WTC11 (cell line): ENCODE measurements at regions not wholly inside any gene's neighbourhood (a gene's known extent, or its start where the extent isn't known, plus 50 kb on each side); places are given as distances from the start of the nearest gene placed in this dataset.

Source experiments
- ATAC-seq: fragments of 200-7000 bp; cut with Tn5 transposase; 2 replicates; pipeline ENCODE4 v1.10.0; 2021; ENCODE audit warnings: mild to moderate bottlenecking, moderate library complexity
- CTCF ChIA-PET: fragments of 300-600 bp; sonication (Branson Sonifier 250); formaldehyde crosslinking; loops from one replicate; lab custom pipeline; 2021; ENCODE audit warnings: antibody characterized with exemption; lab: Charles Lee
- POLR2A ChIA-PET: fragments of 350-600 bp; sonication (Branson Sonifier 250); formaldehyde crosslinking; loops from one replicate; lab custom pipeline; 2021; ENCODE audit warnings: antibody characterized with exemption; lab: Charles Lee
- DNase-seq: peaks from one replicate; pipeline ENCODE4 v3.0.0; 2021; ENCODE audit warnings: low spot score
- H3K27ac Mint-ChIP-seq: 2 replicates; pipeline ENCODE4 v1.8.0; 2021; ENCODE audit warnings: mixed read lengths
- H3K27me3 Mint-ChIP-seq: 2 replicates; pipeline ENCODE4 v1.8.0; 2021; ENCODE audit warnings: low read depth, mild to moderate bottlenecking, moderate library complexity, mixed read lengths
- H3K36me3 Mint-ChIP-seq: 2 replicates; pipeline ENCODE4 v1.8.0; 2021; ENCODE audit warnings: mixed read lengths
- H3K4me1 Mint-ChIP-seq: 2 replicates; pipeline ENCODE4 v1.8.0; 2022; ENCODE audit warnings: mixed read lengths
- H3K4me3 Mint-ChIP-seq: 2 replicates; pipeline ENCODE4 v1.8.0; 2021; ENCODE audit warnings: mild to moderate bottlenecking, moderate library complexity, mixed read lengths
- H3K9me3 Mint-ChIP-seq: 2 replicates; pipeline ENCODE4 v1.8.0; 2021; ENCODE audit warnings: mixed read lengths
- ARID4B ChIP-seq: sonication (generic); formaldehyde crosslinking; IDR thresholded peaks from 2 replicates; pipeline ENCODE4 v1.8.0; 2023; ENCODE audit warnings: missing genetic modification reagents, mild to moderate bottlenecking, borderline replicate concordance
- ATF3 ChIP-seq: sonication (generic); formaldehyde crosslinking; conservative IDR thresholded peaks from 2 replicates; pipeline ENCODE4 v1.8.1; 2022; ENCODE audit warnings: mild to moderate bottlenecking, missing genetic modification reagents
- CBFB ChIP-seq: sonication (generic); formaldehyde crosslinking; IDR thresholded peaks from 2 replicates; pipeline ENCODE4 v1.8.1; 2022; ENCODE audit warnings: mild to moderate bottlenecking, low read depth, missing genetic modification reagents
- CREM ChIP-seq: sonication (generic); formaldehyde crosslinking; IDR thresholded peaks from 2 replicates; pipeline ENCODE4 v1.8.1; 2022; ENCODE audit warnings: mild to moderate bottlenecking, missing genetic modification reagents, moderate library complexity
- ELF4 ChIP-seq: sonication (generic); formaldehyde crosslinking; IDR thresholded peaks from 2 replicates; pipeline ENCODE4 v1.8.1; 2022; ENCODE audit warnings: low read depth, mild to moderate bottlenecking, moderate library complexity, missing genetic modification reagents
- ESRRA ChIP-seq: sonication (generic); formaldehyde crosslinking; IDR thresholded peaks from 2 replicates; pipeline ENCODE4 v1.8.1; 2022; ENCODE audit warnings: mild to moderate bottlenecking, missing genetic modification reagents, borderline replicate concordance
- FOXP4 ChIP-seq: sonication (generic); formaldehyde crosslinking; IDR thresholded peaks from 2 replicates; pipeline ENCODE4 v1.8.0; 2022; ENCODE audit warnings: mild to moderate bottlenecking, missing genetic modification reagents
- GABPB1 ChIP-seq: sonication (generic); formaldehyde crosslinking; IDR thresholded peaks from 2 replicates; pipeline ENCODE4 v1.8.1; 2023; ENCODE audit warnings: mild to moderate bottlenecking, missing genetic modification reagents
- NFYB ChIP-seq: sonication (generic); formaldehyde crosslinking; conservative IDR thresholded peaks from 2 replicates; pipeline ENCODE4 v1.8.0; 2022; ENCODE audit warnings: low read depth, missing genetic modification reagents
- PRDM15 ChIP-seq: sonication (generic); formaldehyde crosslinking; IDR thresholded peaks from 2 replicates; pipeline ENCODE4 v1.8.0; 2022; ENCODE audit warnings: missing genetic modification reagents
- RELA ChIP-seq: sonication (generic); formaldehyde crosslinking; IDR thresholded peaks from 2 replicates; pipeline ENCODE4 v1.8.1; 2022; ENCODE audit warnings: missing genetic modification reagents, mild to moderate bottlenecking, borderline replicate concordance
- STAT6 ChIP-seq: sonication (generic); formaldehyde crosslinking; conservative IDR thresholded peaks from 2 replicates; pipeline ENCODE4 v1.8.1; 2023; ENCODE audit warnings: mild to moderate bottlenecking, low read depth, missing genetic modification reagents, moderate library complexity
- ZNF232 ChIP-seq: sonication (generic); formaldehyde crosslinking; IDR thresholded peaks from 2 replicates; pipeline ENCODE4 v1.8.0; 2022; ENCODE audit warnings: mild to moderate bottlenecking, missing genetic modification reagents
- ZNF263 ChIP-seq: sonication (generic); formaldehyde crosslinking; IDR thresholded peaks from 2 replicates; pipeline ENCODE4 v1.8.1; 2022; ENCODE audit warnings: low read depth, mild to moderate bottlenecking, moderate library complexity, missing genetic modification reagents
- ZNF416 ChIP-seq: fragments of 250-450 bp; sonication (Bioruptor Pico); IDR thresholded peaks from 2 replicates; pipeline ENCODE4 v1.9.0; 2021; ENCODE audit warnings: mild to moderate bottlenecking, inconsistent platforms

- DNase-seq (no peak), ATAC-seq (no peak)
- Mint-ChIP-seq H3K36me3 (peaks cover 4% of the 10 kb centered on the region), H3K4me3 (no peak overlapping the region), H3K27me3 (peaks cover 3% of the 10 kb centered on the region; the same call in 1 of the 2 replicates), H3K4me1 (peaks cover 12% of the 10 kb centered on the region), H3K9me3 (peaks cover 11% of the 10 kb centered on the region), H3K27ac (peak overlapping the region; percentile 53; the same call in 1 of the 2 replicates)
- TF ChIP-seq ZNF263 (no peak), PRDM15 (no peak), RELA (no peak), FOXP4 (CRISPR knock-in tag) (no peak), ZNF232 (CRISPR knock-in tag) (no peak), CREM (CRISPR knock-in tag) (no peak), ESRRA (CRISPR knock-in tag) (no peak), STAT6 (CRISPR knock-in tag) (no peak), ATF3 (no peak), ARID4B (CRISPR knock-in tag) (no peak), NFYB (CRISPR knock-in tag) (no peak), ZNF416 (no peak), GABPB1 (CRISPR knock-in tag) (no peak), CBFB (no peak), ELF4 (no peak)
- POLR2A ChIA-PET = no interaction called here
- CTCF ChIA-PET = interaction anchor here (1.2 kb wide), 1 partner anchor 61 kb away, joined by 4 read pairs; no protein-coding TSS in a partner anchor
Measured at GRCh38 chr16:14350081-14350480, 279.0 kb downstream of the MRTFB start.
